ENCODE measurements at regions not wholly inside any gene's neighbourhood (a gene's known extent, or its start where the extent isn't known, plus 50 kb on each side); places are given as distances from the start of the nearest gene placed in this dataset.

DNA sequence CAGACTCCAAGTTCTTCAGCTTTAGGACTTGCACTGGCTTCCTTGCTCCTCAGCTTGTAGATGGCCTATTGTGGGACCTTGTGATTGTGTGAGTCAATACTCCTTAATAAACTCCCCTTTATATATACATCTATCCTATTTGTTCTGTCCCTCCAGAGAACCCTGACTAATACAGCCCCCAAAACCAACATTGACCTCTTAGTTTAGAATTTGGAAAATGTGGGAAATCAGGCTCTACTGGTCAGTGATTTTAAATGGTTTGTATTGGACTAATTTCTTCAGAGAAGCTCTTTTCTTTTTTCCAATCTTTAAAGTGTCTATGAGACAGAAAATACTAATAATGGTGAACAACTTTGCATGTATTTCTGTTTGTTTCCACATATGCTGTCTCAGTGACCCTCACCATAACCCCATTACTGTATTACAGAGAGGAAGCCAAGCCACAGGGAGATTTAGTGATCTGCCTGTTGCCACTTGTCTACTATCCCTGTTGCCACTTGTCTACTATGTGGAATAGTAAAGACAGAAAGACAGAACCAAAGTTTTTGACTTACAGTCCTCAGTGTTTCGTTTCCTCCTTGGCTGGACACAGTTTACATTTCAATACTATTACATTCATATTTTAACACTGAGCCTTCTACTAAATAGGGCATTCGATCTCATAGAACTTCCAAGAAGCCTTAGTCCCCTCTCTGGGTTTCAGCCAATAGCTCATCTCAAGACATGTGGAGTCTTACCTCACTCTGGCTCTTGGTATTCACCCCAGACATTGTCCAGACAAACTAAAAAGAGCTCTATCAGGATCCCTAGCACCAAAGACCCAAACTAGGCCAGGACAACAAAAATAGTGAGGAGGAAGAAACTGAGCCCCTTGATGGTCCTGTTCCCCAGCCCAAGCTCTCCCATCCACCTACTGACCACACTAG is 121.0 kb downstream of the AKR1D1 start:
- 2% methylated on average over 2 of the region's 2 CpGs for WGBS (ENCODE audit: missing lambda C conversion rate)
- TF ChIP-seq BHLHE40 (IDR thresholded peaks at IDR 0.05; ENCODE audit: low read depth, low read length) (no peak), HOXA7 (CRISPR knock-in tag; IDR thresholded peaks at IDR 0.05) (no peak), HMGXB4 (CRISPR knock-in tag; IDR thresholded peaks at IDR 0.05; ENCODE audit: borderline replicate concordance) (no peak), MYC (IDR thresholded peaks at IDR 0.05; ENCODE audit: borderline replicate concordance, low read length) (no peak), MAX (IDR thresholded peaks at IDR 0.05) (no peak), GATA3 (IDR thresholded peaks at IDR 0.05; ENCODE audit: borderline replicate concordance) (no peak), POLR2AphosphoS2 (conservative IDR thresholded peaks at IDR 0.05; ENCODE audit: low read length) (no peak), TP53 (CRISPR knock-in tag; IDR thresholded peaks at IDR 0.05) (no peak), JUNB (IDR thresholded peaks at IDR 0.05) (no peak), CBX8 (IDR thresholded peaks at IDR 0.05) (no peak), FOSB (CRISPR knock-in tag; IDR thresholded peaks at IDR 0.05) (no peak), FOSL2 (IDR thresholded peaks at IDR 0.05) (no peak), FOSL2 (CRISPR knock-in tag; IDR thresholded peaks at IDR 0.05) (no peak), NFE2L2 (conservative IDR thresholded peaks at IDR 0.05; ENCODE audit: low read length) (no peak)
- Histone ChIP-seq H3K27ac (no peak overlapping the region), H3K4me1 (no peaks in the 10 kb centered on the region), H3K9me3 (no peaks in the 10 kb centered on the region), H3K4me2 (no peak overlapping the region), H3K4me3 (no peak overlapping the region)
- ChIA-PET POLR2A (no interaction called here), CTCF (interaction anchor here (1.3 kb wide), 1 partner anchor 16 kb away, joined by 4 read pairs; no protein-coding TSS in a partner anchor)
- FAIRE-seq (no peak), DNase-seq (ENCODE audit: low read depth in 1 of 2, low spot score in 1 of 2) (no peak), ATAC-seq (no peak)

DNA sequence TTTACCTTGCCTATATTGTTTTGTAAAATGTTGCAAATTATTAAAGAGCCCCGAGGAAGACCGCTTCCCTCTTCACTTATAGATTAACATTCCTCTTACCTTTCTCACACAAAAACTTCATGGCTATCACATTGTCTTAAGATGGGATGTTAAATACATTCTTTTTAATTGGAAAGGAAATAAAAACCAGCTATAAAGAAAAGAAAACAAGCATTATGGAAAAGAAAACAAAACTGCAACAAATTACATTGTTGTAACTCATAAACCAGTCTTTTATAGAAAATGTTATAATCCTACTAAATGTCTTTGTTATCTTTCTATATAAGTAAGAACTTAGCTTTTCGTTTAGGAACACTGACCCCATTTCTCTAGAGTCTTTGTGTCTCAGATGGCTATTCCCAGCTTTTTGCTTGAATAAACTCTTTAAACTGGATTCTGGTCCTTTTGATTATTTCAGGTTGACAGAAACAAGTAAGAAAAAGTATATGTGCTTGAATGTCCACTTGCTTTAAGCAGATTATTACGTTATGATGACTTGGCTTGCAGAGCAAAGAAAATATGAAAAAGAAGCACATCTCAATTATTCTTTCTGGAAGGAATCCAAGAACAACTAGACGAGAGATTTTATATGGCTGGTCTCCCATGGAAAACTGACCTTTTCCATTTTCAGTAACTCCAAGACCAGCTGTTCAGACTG is 128.2 kb downstream of the AKR1D1 start:
- ChIA-PET POLR2A (no interaction called here), CTCF (no interaction called here)
- H3K4me2 ChIP-seq, result no peak overlapping the region
- FAIRE-seq, result no peak
- WGBS (ENCODE audit: missing lambda C conversion rate), result 36% methylated on average over 5 of the region's 5 CpGs
- no peak overlapping the region for H3K4me3 ChIP-seq
- ATAC-seq, result no peak
- H3K9me3 ChIP-seq, result no peaks in the 10 kb centered on the region
- DNase-seq (ENCODE audit: low read depth in 1 of 2, low spot score in 1 of 2), result no peak
- no peak overlapping the region for H3K27ac ChIP-seq
- TF ChIP-seq CHD4 (IDR thresholded peaks at IDR 0.05; ENCODE audit: borderline replicate concordance) (no peak), FOSB (CRISPR knock-in tag; IDR thresholded peaks at IDR 0.05) (no peak), NR3C1 (IDR thresholded peaks at IDR 0.05) (no peak), JUN (IDR thresholded peaks at IDR 0.05) (no peak), ZSCAN20 (CRISPR knock-in tag; IDR thresholded peaks at IDR 0.05) (no peak), TP53 (CRISPR knock-in tag; IDR thresholded peaks at IDR 0.05) (no peak), FOSL2 (IDR thresholded peaks at IDR 0.05) (no peak), FOSL2 (CRISPR knock-in tag; IDR thresholded peaks at IDR 0.05) (no peak), HOXB5 (CRISPR knock-in tag; IDR thresholded peaks at IDR 0.05) (no peak), ZC3H11A (IDR thresholded peaks at IDR 0.05) (no peak), RARB (CRISPR knock-in tag; IDR thresholded peaks at IDR 0.05) (no peak)
- no peaks in the 10 kb centered on the region for H3K4me1 ChIP-seq

- Histone ChIP-seq H3K4me3 (no peak overlapping the region), H3K4me2 (no peak overlapping the region), H3K4me1 (no peaks in the 10 kb centered on the region), H3K27ac (no peak overlapping the region), H3K9me3 (no peaks in the 10 kb centered on the region)
- DNase-seq (ENCODE audit: low read depth in 1 of 2, low spot score in 1 of 2) (no peak), ATAC-seq (no peak), FAIRE-seq (no peak)
- no peak for TF ChIP-seq BCL3 (IDR thresholded peaks at IDR 0.05)
- CTCF ChIA-PET, result no interaction called here
- POLR2A ChIA-PET, result no interaction called here
- WGBS (ENCODE audit: missing lambda C conversion rate), result 57% methylated on average over 2 of the region's 2 CpGs
Measured at GRCh38 chr7:138204982-138205298, 128.7 kb downstream of the AKR1D1 start.
